Type B pancreatic cell (in vitro differentiated cells): ENCODE measurements at regions not wholly inside any gene's neighbourhood (a gene's known extent, or its start where the extent isn't known, plus 50 kb on each side); places are given as distances from the start of the nearest gene placed in this dataset.
"Not testable (repeated sequence)": the region's sequence is repeated elsewhere in the genome, so short reads cannot be mapped to it uniquely, and the experiment has no call there.

Experiments used
- DNase-seq: peaks from one replicate; pipeline ENCODE4 v3.0.0; 2021; ENCODE audit warnings: mixed read lengths; ENCODE audit not compliant: unreplicated experiment; ENCODE audit errors: extremely low spot score
- H3K27ac Mint-ChIP-seq: 2 replicates; pipeline ENCODE4 v1.8.0; 2021; ENCODE audit warnings: mild to moderate bottlenecking, mixed read lengths
- H3K27me3 Mint-ChIP-seq: 2 replicates; pipeline ENCODE4 v1.8.0; 2021; ENCODE audit warnings: mixed read lengths
- H3K36me3 Mint-ChIP-seq: 2 replicates; pipeline ENCODE4 v1.8.0; 2021; ENCODE audit warnings: mixed read lengths
- H3K4me1 Mint-ChIP-seq: one replicate; pipeline ENCODE4 v1.8.0; 2021; ENCODE audit warnings: mixed read lengths; ENCODE audit not compliant: unreplicated experiment
- H3K4me3 Mint-ChIP-seq: 2 replicates; pipeline ENCODE4 v1.8.0; 2021; ENCODE audit warnings: mild to moderate bottlenecking, mixed read lengths
- H3K9me3 Mint-ChIP-seq: 2 replicates; pipeline ENCODE4 v1.8.0; 2021; ENCODE audit warnings: mixed read lengths
- TF ChIP-seq, protein P1 (sequence below): fragments of 200-600 bp; sonication (generic); conservative IDR thresholded peaks from 2 replicates; pipeline ENCODE4 v1.5.0; 2021; ENCODE audit warnings: antibody characterized with exemption, mild to moderate bottlenecking

- Mint-ChIP-seq H3K9me3 (peaks cover 9% of the 10 kb centered on the region), H3K36me3 (no peaks in the 10 kb centered on the region), H3K27me3 (peaks cover 38% of the 10 kb centered on the region), H3K4me1 (peaks cover 14% of the 10 kb centered on the region), H3K27ac (no peak overlapping the region), H3K4me3 (no peak overlapping the region)
- no peak for DNase-seq
- TF ChIP-seq, protein P1, sequence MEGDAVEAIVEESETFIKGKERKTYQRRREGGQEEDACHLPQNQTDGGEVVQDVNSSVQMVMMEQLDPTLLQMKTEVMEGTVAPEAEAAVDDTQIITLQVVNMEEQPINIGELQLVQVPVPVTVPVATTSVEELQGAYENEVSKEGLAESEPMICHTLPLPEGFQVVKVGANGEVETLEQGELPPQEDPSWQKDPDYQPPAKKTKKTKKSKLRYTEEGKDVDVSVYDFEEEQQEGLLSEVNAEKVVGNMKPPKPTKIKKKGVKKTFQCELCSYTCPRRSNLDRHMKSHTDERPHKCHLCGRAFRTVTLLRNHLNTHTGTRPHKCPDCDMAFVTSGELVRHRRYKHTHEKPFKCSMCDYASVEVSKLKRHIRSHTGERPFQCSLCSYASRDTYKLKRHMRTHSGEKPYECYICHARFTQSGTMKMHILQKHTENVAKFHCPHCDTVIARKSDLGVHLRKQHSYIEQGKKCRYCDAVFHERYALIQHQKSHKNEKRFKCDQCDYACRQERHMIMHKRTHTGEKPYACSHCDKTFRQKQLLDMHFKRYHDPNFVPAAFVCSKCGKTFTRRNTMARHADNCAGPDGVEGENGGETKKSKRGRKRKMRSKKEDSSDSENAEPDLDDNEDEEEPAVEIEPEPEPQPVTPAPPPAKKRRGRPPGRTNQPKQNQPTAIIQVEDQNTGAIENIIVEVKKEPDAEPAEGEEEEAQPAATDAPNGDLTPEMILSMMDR = no peak
Measured at GRCh38 chr2:217353591-217353990, 493.7 kb upstream of the TNP1 start.

DNA sequence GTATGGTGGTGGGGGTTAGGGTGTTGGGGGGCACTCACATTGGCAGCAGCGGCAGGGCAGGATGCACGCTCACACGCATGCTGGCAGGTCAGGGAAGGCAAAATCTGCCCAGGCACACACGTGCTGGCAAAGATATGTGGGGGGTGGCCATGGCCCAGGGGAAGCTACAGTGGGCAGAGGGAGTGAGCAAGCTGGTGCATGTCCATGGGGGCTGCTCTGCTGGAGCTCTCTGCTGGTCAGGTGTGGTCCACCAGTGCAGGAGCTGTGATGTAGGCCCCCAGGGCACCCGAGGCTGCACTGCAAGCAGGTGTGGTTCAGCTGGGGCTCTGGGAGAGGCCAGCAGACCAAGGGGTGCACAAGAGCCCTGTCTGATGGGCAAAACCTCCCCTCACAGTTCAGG is 491.5 kb upstream of the TNP1 start:
- H3K27me3 Mint-ChIP-seq = peaks cover 22% of the 10 kb centered on the region
- H3K9me3 Mint-ChIP-seq = peaks cover 17% of the 10 kb centered on the region
- H3K4me1 Mint-ChIP-seq = peaks cover 11% of the 10 kb centered on the region
- no peaks in the 10 kb centered on the region for H3K36me3 Mint-ChIP-seq
- TF ChIP-seq, protein P1 = no peak
- no peak for DNase-seq
- H3K4me3 Mint-ChIP-seq = no peak overlapping the region
- no peak overlapping the region for H3K27ac Mint-ChIP-seq

DNA sequence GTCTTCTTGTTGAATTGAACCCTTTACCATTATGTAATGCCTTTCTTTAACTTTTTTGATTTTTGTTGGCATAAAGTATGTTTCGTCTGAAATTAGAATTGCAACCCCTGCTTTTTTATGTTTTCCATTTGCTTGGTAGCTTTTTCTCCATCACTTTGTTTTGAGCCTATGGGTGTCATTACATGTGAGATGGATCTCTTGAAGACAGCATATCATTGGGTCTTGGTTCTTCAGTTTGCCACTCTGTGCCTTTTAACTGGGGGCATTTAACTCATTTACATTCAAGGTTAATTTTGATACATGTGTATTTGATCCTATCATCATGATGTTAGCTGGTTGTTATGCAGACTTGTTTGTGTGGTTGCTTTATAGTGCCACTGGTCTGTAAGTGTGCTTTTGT is 489.4 kb upstream of the TNP1 start:
- Mint-ChIP-seq H3K27me3 (peaks cover 7% of the 10 kb centered on the region), H3K9me3 (peaks cover 17% of the 10 kb centered on the region), H3K4me3 (no peak overlapping the region)

GRCh38 chr2:217347630-217348029 is 487.8 kb upstream of the TNP1 start:
- not testable (repeated sequence) for H3K4me3 Mint-ChIP-seq, DNase-seq, H3K27ac Mint-ChIP-seq, H3K36me3 Mint-ChIP-seq, H3K27me3 Mint-ChIP-seq, H3K4me1 Mint-ChIP-seq
- H3K9me3 Mint-ChIP-seq = peaks cover 17% of the 10 kb centered on the region

More for the DNA sequence above, 489.4 kb upstream of the TNP1 start:
- no peak for DNase-seq
- Mint-ChIP-seq H3K36me3 (no peaks in the 10 kb centered on the region), H3K27ac (no peak overlapping the region), H3K4me1 (no peaks in the 10 kb centered on the region)
- TF ChIP-seq, protein P1 = no peak

GRCh38 chr2:217346043-217346442 is 486.2 kb upstream of the TNP1 start:
- not testable (repeated sequence) for H3K27ac Mint-ChIP-seq, H3K4me1 Mint-ChIP-seq, H3K36me3 Mint-ChIP-seq, H3K4me3 Mint-ChIP-seq, DNase-seq
- H3K9me3 Mint-ChIP-seq = peaks cover 17% of the 10 kb centered on the region
- peaks cover 12% of the 10 kb centered on the region for H3K27me3 Mint-ChIP-seq

DNA sequence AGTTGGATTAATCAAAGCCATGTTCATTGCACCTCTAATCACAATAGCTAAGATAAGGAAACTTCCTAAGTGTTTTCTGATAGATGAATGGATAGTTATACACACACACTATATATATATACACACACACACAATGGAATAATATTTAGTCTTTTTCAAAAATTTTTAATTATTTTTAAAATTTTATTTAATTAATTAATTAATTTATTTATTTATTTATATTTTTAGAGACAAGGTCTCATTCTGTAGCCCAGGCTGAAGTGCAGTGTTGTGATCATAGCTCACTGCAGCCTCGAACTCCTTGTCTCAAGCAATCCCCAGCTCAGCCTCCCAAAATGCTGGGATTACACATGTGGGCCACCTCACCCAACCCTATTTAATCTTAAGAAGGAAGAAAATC is 481.0 kb upstream of the TNP1 start:
- H3K9me3 Mint-ChIP-seq = no peaks in the 10 kb centered on the region
- peaks cover 7% of the 10 kb centered on the region for H3K27me3 Mint-ChIP-seq
- no peaks in the 10 kb centered on the region for H3K36me3 Mint-ChIP-seq
- peaks cover 22% of the 10 kb centered on the region for H3K4me1 Mint-ChIP-seq
- no peak overlapping the region for H3K4me3 Mint-ChIP-seq
- H3K27ac Mint-ChIP-seq = no peak overlapping the region
- no peak for DNase-seq
- TF ChIP-seq, protein P1 = no peak

GRCh38 chr2:217340176-217340575 is 480.3 kb upstream of the TNP1 start:
- H3K4me1 Mint-ChIP-seq = peaks cover 22% of the 10 kb centered on the region
- H3K27ac Mint-ChIP-seq = no peak overlapping the region
- H3K27me3 Mint-ChIP-seq = peaks cover 7% of the 10 kb centered on the region
- TF ChIP-seq, protein P1 = no peak
- H3K9me3 Mint-ChIP-seq = no peaks in the 10 kb centered on the region
- H3K4me3 Mint-ChIP-seq = no peak overlapping the region
- DNase-seq = no peak
- no peaks in the 10 kb centered on the region for H3K36me3 Mint-ChIP-seq
